IPS-NIHi7 (cell line): ENCODE measurements at regions not wholly inside any gene's neighbourhood (a gene's known extent, or its start where the extent isn't known, plus 50 kb on each side); places are given as distances from the start of the nearest gene placed in this dataset.

Experiments used
- DNase-seq: peaks from one replicate; pipeline ENCODE4 v3.0.0; 2012; ENCODE audit warnings: mixed read lengths; ENCODE audit errors: extremely low spot score

- DNase-seq = no peak
Measured at GRCh38 chr7:52705768-52706167, 329.7 kb upstream of the POM121L12 start.

- no peak for DNase-seq
Measured at GRCh38 chr7:52700349-52700748, 335.1 kb upstream of the POM121L12 start.

GRCh38 chr7:52695973-52696595 lies 339.3 kb upstream of the POM121L12 start:
- no peak for DNase-seq

GRCh38 chr7:52691257-52691656 lies 344.2 kb upstream of the POM121L12 start:
- no peak for DNase-seq

GRCh38 chr7:52689912-52690311 lies 345.5 kb upstream of the POM121L12 start:
- DNase-seq = no peak

- DNase-seq = no peak
Measured at GRCh38 chr7:52685333-52685732, 350.1 kb upstream of the POM121L12 start.

GRCh38 chr7:52684388-52684787 lies 351.0 kb upstream of the POM121L12 start:
- DNase-seq = no peak

GRCh38 chr7:52682993-52683392 lies 352.4 kb upstream of the POM121L12 start:
- DNase-seq = no peak

GRCh38 chr7:52670608-52671225 lies 364.7 kb upstream of the POM121L12 start:
- no peak for DNase-seq

- no peak for DNase-seq
Measured at GRCh38 chr7:52669031-52669430, 366.4 kb upstream of the POM121L12 start.

- no peak for DNase-seq
Measured at GRCh38 chr7:52668435-52668834, 367.0 kb upstream of the POM121L12 start.

- no peak for DNase-seq
Measured at GRCh38 chr7:52659178-52659577, 376.3 kb upstream of the POM121L12 start.

GRCh38 chr7:52656098-52656497 lies 379.3 kb upstream of the POM121L12 start:
- no peak for DNase-seq

GRCh38 chr7:52652621-52653020 lies 382.8 kb upstream of the POM121L12 start:
- DNase-seq = no peak

- no peak for DNase-seq
Measured at GRCh38 chr7:52648872-52649271, 386.6 kb upstream of the POM121L12 start.

GRCh38 chr7:52647046-52647445 lies 388.4 kb upstream of the POM121L12 start:
- no peak for DNase-seq

- no peak for DNase-seq
Measured at GRCh38 chr7:52639981-52640380, 395.5 kb upstream of the POM121L12 start.

- DNase-seq = peak; percentile 36
Measured at GRCh38 chr7:52639126-52639525, 396.3 kb upstream of the POM121L12 start.

- peak; percentile 24 for DNase-seq
Measured at GRCh38 chr7:52635021-52635420, 400.4 kb upstream of the POM121L12 start.

- no peak for DNase-seq
Measured at GRCh38 chr7:52620849-52621248, 414.6 kb upstream of the POM121L12 start.

- no peak for DNase-seq
Measured at GRCh38 chr7:52616552-52616951, 418.9 kb upstream of the POM121L12 start.

- no peak for DNase-seq
Measured at GRCh38 chr7:52615021-52615695, 420.3 kb upstream of the POM121L12 start.

- no peak for DNase-seq
Measured at GRCh38 chr7:52609511-52609910, 425.9 kb upstream of the POM121L12 start.
